Right cardiac atrium (tissue), 5 donors: ENCODE measurements at regions not wholly inside any gene's neighbourhood (a gene's known extent, or its start where the extent isn't known, plus 50 kb on each side); places are given as distances from the start of the nearest gene placed in this dataset.
A peak's percentile ranks its signal among the peaks of the same experiment; 100 is the strongest.

Experiments
- ATAC-seq, 2 donors: fragments of 200-7000 bp; cut with Tn5 transposase; one replicate each; pipeline versions ENCODE4 v1.8.0 to v1.9.1; 2020; ENCODE audit warnings: moderate library complexity in 2 of 2, mild to moderate bottlenecking in 1 of 2
- DNase-seq, 3 donors: peaks; one replicate each; pipeline ENCODE4 v3.0.0-alpha.2; 2020
- H3K27ac ChIP-seq: one replicate; pipeline ENCODE4 v1.5.1; 2013; ENCODE audit warnings: mild to moderate bottlenecking, low read length, control low read depth, moderate library complexity
- H3K27me3 ChIP-seq: one replicate; pipeline ENCODE4 v1.6.1; 2013; ENCODE audit not compliant: control insufficient read depth, insufficient read depth
- H3K4me1 ChIP-seq: one replicate; pipeline ENCODE4 v1.6.1; 2013; ENCODE audit warnings: low read length; ENCODE audit not compliant: control insufficient read depth, insufficient read depth
- H3K4me3 ChIP-seq: one replicate; pipeline ENCODE4 v1.5.1; 2013; ENCODE audit warnings: low read length, control low read depth
- H3K9me3 ChIP-seq: one replicate; pipeline ENCODE4 v1.6.1; 2013; ENCODE audit warnings: low read length; ENCODE audit not compliant: control insufficient read depth
- WGBS: extraction: QIAGEN DNeasy Blood & Tissue Kit; methylation state at CpG from one replicate; pipeline ENCODE4 v1.1.7; 2013; 5-methylcytosine and 5-hydroxymethylcytosine counted together
- intact Hi-C, 4 donors: fragments of 100-400 bp; cut with DNase I; formaldehyde crosslinking; loops; one replicate each; pipeline versions ENCODE4 v1.11.0 to v1.14.0; 2022 to 2023
- donor health status: healthy with polysubstance abuse.
- donor health status: DM: no; HTN: yes; CAD: no.
- donor health status: DM: no; HTN: no; CAD: no.
- donor health status: DM: no; HTN: yes; CAD: no; lungs with severe emphysema.
- donor health status: DM: yes; HTN: yes; CAD: no.

- no peaks in the 10 kb centered on the region for H3K27me3 ChIP-seq
- WGBS, result 97% methylated on average over 4 of the region's 4 CpGs
- no peak overlapping the region for H3K27ac ChIP-seq
- intact Hi-C loops, result no loop called here
- ATAC-seq (no peak), DNase-seq (no peak)
- peaks cover 5% of the 10 kb centered on the region for H3K4me1 ChIP-seq
- no peaks in the 10 kb centered on the region for H3K9me3 ChIP-seq
- H3K4me3 ChIP-seq, result no peak overlapping the region
These were observed 276.6 kb downstream of the RNF152 start for GRCh38 chr18:61616111-61616610.

DNA sequence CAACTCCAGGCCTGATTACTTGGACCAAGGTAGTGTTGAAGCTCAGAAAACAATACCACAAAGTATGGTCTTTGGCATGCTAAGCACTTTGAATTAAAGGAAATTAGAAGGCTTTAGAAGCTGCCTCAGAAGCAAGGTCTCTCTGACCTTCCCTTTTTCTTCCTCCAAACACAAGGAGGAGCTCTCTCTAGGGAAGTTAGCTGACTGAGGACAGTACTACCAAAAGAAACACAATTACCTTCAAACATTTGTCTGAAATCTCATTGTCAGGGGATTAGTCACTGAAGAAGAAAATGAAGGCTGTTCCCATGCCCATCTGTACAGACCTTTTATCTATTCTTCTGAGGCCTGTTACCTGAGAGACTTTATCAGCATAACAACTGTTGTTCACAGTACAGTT, 279.3 kb downstream of the CDH20 start:
- DNase-seq, result no peak
- Histone ChIP-seq H3K4me1 (no peaks in the 10 kb centered on the region), H3K9me3 (no peaks in the 10 kb centered on the region), H3K27ac (no peak overlapping the region), H3K4me3 (no peak overlapping the region), H3K27me3 (no peaks in the 10 kb centered on the region)
- intact Hi-C loops, result no loop called here
- ATAC-seq, result no peak

GRCh38 chr18:61609131-61609530, 275.9 kb downstream of the CDH20 start:
- ATAC-seq, result no peak

DNA sequence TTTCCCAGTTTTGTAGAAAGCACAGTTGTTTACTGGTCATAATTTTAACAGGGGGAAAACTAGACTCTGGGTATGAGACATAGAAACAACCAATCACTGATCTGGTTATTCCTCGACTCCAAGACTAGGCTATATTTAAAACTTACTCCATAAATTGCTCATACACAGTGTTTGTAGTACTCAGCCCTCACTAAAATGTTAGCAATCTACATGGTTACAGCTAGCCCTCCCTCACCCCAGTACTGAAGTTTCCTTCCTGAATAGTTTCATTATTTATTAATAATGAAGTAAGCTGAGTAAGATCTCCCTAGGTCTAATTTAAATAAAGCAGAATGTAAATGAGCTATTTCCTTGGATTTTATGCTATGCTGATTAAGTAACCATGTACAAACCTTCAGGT, 275.1 kb downstream of the CDH20 start:
- no peak overlapping the region for H3K4me3 ChIP-seq
- ATAC-seq, result no peak
- no peaks in the 10 kb centered on the region for H3K27me3 ChIP-seq
- no peaks in the 10 kb centered on the region for H3K9me3 ChIP-seq
- no peaks in the 10 kb centered on the region for H3K4me1 ChIP-seq
- no peak overlapping the region for H3K27ac ChIP-seq
- intact Hi-C loops, result no loop called here
- WGBS, result 65% methylated on average over 1 of the region's 1 CpG
- no peak for DNase-seq

More at GRCh38 chr18:61609131-61609530, 275.9 kb downstream of the CDH20 start:
- Histone ChIP-seq H3K9me3 (no peaks in the 10 kb centered on the region), H3K27ac (no peak overlapping the region), H3K4me1 (no peaks in the 10 kb centered on the region), H3K4me3 (no peak overlapping the region), H3K27me3 (no peaks in the 10 kb centered on the region)
- intact Hi-C loops, result no loop called here
- DNase-seq, result no peak

DNA sequence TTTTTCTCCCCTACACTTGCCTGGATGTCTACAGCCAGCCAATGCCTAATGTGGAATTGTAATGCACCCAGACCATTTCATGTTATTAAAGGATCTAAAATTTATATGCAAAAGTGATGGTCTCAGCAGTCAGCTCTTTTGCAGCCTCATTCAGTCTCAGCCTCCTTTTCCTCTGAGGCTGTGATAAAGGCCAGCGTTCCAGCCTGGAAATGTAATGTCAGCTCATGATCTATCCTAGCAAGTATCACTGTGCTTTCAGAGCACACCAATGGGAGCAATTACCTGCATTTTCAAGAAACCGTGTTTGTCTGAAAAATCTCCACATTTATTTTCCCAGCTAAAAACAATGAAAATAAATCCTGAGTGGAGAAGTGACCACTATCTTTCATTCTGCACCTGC, 274.6 kb downstream of the CDH20 start:
- 73% methylated on average over 2 of the region's 2 CpGs for WGBS
- H3K9me3 ChIP-seq, result no peaks in the 10 kb centered on the region
- DNase-seq (no peak), ATAC-seq (no peak)
- no peaks in the 10 kb centered on the region for H3K27me3 ChIP-seq
- H3K4me3 ChIP-seq, result no peak overlapping the region
- no peaks in the 10 kb centered on the region for H3K4me1 ChIP-seq
- no peak overlapping the region for H3K27ac ChIP-seq
- intact Hi-C loops, result no loop called here

DNA sequence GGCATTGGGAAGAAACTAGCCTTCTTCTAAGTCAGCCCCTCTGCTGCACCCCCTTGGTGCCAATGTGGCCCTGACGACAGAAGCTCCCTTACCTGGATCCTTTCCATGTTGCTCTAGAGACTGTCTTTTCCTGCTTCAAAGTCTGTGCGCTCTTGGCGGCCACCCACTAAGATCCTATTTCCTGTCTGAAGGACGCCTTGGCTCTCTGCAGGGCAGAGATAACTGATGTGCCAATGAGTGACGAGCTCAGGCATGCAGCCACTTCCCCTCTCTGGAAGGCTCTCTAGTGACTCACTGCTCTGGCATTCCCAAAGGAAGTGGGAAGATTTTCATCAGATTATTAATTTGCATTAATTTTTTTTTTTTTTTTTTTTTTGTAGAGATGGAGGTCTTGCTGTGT, 273.5 kb downstream of the CDH20 start:
- Histone ChIP-seq H3K27ac (peak overlapping the region; percentile 92), H3K4me1 (no peaks in the 10 kb centered on the region), H3K9me3 (no peaks in the 10 kb centered on the region), H3K4me3 (peak overlapping the region; percentile 54), H3K27me3 (no peaks in the 10 kb centered on the region)
- WGBS, result 3% methylated on average over 5 of the region's 5 CpGs
- peak; percentile 83 to 92 (median 90) for DNase-seq
- ATAC-seq, result peak; percentile 94 to 97
- intact Hi-C loops, result no loop called here

GRCh38 chr18:61606068-61606660, 272.9 kb downstream of the CDH20 start:
- intact Hi-C loops, result no loop called here
- peak overlapping the region; percentile 54 for H3K4me3 ChIP-seq
- WGBS, result 30% methylated on average over 17 of the region's 17 CpGs
- DNase-seq (peak; percentile 58 to 87 (median 80)), ATAC-seq (peak; percentile 76 to 78)
- peak overlapping the region; percentile 92 for H3K27ac ChIP-seq
- no peaks in the 10 kb centered on the region for H3K27me3 ChIP-seq
- no peaks in the 10 kb centered on the region for H3K4me1 ChIP-seq
- no peaks in the 10 kb centered on the region for H3K9me3 ChIP-seq

- H3K9me3 ChIP-seq, result no peaks in the 10 kb centered on the region
- no peak for ATAC-seq
- 29% methylated on average over 3 of the region's 3 CpGs for WGBS
- intact Hi-C loops, result no loop called here
- no peaks in the 10 kb centered on the region for H3K4me1 ChIP-seq
- peak overlapping the region; percentile 54 for H3K4me3 ChIP-seq
- no peaks in the 10 kb centered on the region for H3K27me3 ChIP-seq
- peak overlapping the region; percentile 92 for H3K27ac ChIP-seq
- no peak for DNase-seq
These were observed 272.3 kb downstream of the CDH20 start for GRCh38 chr18:61605376-61606067.
